Osteocyte (in vitro differentiated cells): ENCODE measurements at regions not wholly inside any gene's neighbourhood (a gene's known extent, or its start where the extent isn't known, plus 50 kb on each side); places are given as distances from the start of the nearest gene placed in this dataset.

Source experiments
- DNase-seq: peaks from one replicate; pipeline ENCODE4 v3.0.0; 2021; ENCODE audit warnings: mixed read lengths; ENCODE audit not compliant: unreplicated experiment; ENCODE audit errors: extremely low spot score
- H3K27ac Mint-ChIP-seq: one replicate; pipeline ENCODE4 v1.8.0; 2021; ENCODE audit warnings: mild to moderate bottlenecking, mixed read lengths; ENCODE audit not compliant: unreplicated experiment
- H3K27me3 Mint-ChIP-seq: one replicate; pipeline ENCODE4 v1.8.0; 2021; ENCODE audit warnings: mixed read lengths; ENCODE audit not compliant: unreplicated experiment
- H3K36me3 Mint-ChIP-seq: one replicate; pipeline ENCODE4 v1.8.0; 2021; ENCODE audit warnings: mixed read lengths; ENCODE audit not compliant: unreplicated experiment
- H3K4me1 Mint-ChIP-seq: one replicate; pipeline ENCODE4 v1.8.0; 2021; ENCODE audit warnings: mixed read lengths; ENCODE audit not compliant: unreplicated experiment
- H3K4me3 Mint-ChIP-seq: one replicate; pipeline ENCODE4 v1.8.0; 2021; ENCODE audit warnings: mild to moderate bottlenecking, moderate library complexity, mixed read lengths; ENCODE audit not compliant: unreplicated experiment
- H3K9me3 Mint-ChIP-seq: one replicate; pipeline ENCODE4 v1.8.0; 2021; ENCODE audit warnings: mixed read lengths; ENCODE audit not compliant: unreplicated experiment
- CTCF ChIP-seq: fragments of 200-600 bp; sonication (generic); IDR thresholded peaks from 2 replicates; pipeline ENCODE4 v1.5.0; 2021; ENCODE audit warnings: antibody characterized with exemption, mild to moderate bottlenecking, moderate library complexity

GRCh38 chr5:15007646-15008045 lies 136.1 kb upstream of the ANKH start:
- Mint-ChIP-seq H3K4me3 (no peak overlapping the region), H3K27ac (peak overlapping the region; percentile 32), H3K27me3 (peaks cover 22% of the 10 kb centered on the region), H3K9me3 (no peaks in the 10 kb centered on the region), H3K4me1 (peaks cover 31% of the 10 kb centered on the region), H3K36me3 (no peaks in the 10 kb centered on the region)
- no peak for DNase-seq
- TF ChIP-seq CTCF: no peak

DNA sequence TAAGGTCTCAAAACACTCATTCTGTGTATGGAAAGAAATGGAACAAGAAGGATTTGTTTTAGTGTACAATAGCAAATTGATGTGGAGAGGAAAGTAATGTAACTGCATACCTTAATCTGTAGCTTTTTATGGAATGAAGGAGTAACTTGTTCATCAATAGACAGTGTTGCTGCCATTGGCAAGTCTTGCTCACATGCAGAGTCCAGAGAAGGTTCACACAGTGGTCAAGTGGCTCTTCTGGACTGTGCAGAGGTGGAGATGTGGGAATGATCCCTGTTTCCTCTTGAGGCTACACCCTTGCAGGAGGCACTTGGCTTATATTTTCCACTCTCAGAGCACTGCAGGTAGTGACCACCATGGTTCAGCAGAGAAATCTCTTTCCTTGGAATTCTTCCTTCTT lies 132.9 kb upstream of the ANKH start:
- Mint-ChIP-seq H3K4me1 (peaks cover 23% of the 10 kb centered on the region), H3K27ac (no peak overlapping the region), H3K4me3 (no peak overlapping the region), H3K9me3 (no peaks in the 10 kb centered on the region), H3K36me3 (no peaks in the 10 kb centered on the region), H3K27me3 (peaks cover 49% of the 10 kb centered on the region)
- TF ChIP-seq CTCF: no peak
- no peak for DNase-seq

GRCh38 chr5:15003511-15003920 lies 131.9 kb upstream of the ANKH start:
- Mint-ChIP-seq H3K27ac (no peak overlapping the region), H3K27me3 (peaks cover 59% of the 10 kb centered on the region), H3K4me1 (peaks cover 13% of the 10 kb centered on the region)

GRCh38 chr5:15002791-15003190 lies 131.2 kb upstream of the ANKH start:
- no peak for TF ChIP-seq CTCF
- no peak overlapping the region for H3K4me3 Mint-ChIP-seq
- DNase-seq: no peak
- peaks cover 66% of the 10 kb centered on the region for H3K27me3 Mint-ChIP-seq
- H3K4me1 Mint-ChIP-seq: peaks cover 6% of the 10 kb centered on the region
- no peak overlapping the region for H3K27ac Mint-ChIP-seq
- peaks cover 11% of the 10 kb centered on the region for H3K9me3 Mint-ChIP-seq
- H3K36me3 Mint-ChIP-seq: no peaks in the 10 kb centered on the region

More at GRCh38 chr5:15003511-15003920, 131.9 kb upstream of the ANKH start:
- H3K9me3 Mint-ChIP-seq: peaks cover 4% of the 10 kb centered on the region
- no peaks in the 10 kb centered on the region for H3K36me3 Mint-ChIP-seq
- no peak for DNase-seq
- TF ChIP-seq CTCF: peak; percentile 90
- no peak overlapping the region for H3K4me3 Mint-ChIP-seq

- Mint-ChIP-seq H3K27me3 (peaks cover 72% of the 10 kb centered on the region), H3K9me3 (peaks cover 13% of the 10 kb centered on the region), H3K4me3 (no peak overlapping the region), H3K36me3 (no peaks in the 10 kb centered on the region), H3K4me1 (peaks cover 2% of the 10 kb centered on the region), H3K27ac (no peak overlapping the region)
- DNase-seq: no peak
- TF ChIP-seq CTCF: no peak
These were observed 130.6 kb upstream of the ANKH start for GRCh38 chr5:15002173-15002572.
